ENCODE measurements at regions not wholly inside any gene's neighbourhood (a gene's known extent, or its start where the extent isn't known, plus 50 kb on each side); places are given as distances from the start of the nearest gene placed in this dataset.

DNA sequence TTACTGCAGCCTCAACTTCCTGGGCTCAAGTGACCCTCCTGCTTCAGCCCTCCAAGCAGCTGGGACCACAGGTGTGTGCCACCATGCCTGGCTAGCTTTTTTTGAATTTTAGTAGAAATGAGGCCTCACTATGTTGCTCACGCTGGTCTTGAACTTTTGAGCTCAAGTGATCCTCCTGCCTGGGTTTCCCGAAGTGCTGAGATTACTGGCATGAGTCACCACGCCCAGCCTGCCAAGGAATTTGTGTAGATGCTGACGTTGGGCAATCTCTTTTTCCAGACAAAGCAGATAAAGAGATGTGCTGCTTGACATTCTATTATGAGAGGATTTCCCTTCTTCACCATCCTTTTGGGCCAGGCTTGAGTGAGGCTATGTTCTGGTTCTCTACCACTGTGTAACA lies 254.5 kb upstream of the RPS6KA3 start:
- DNase-seq (ENCODE audit: low spot score) = no peak

- DNase-seq (ENCODE audit: low spot score) = no peak
Observed at GRCh38 chrX:20519826-20520225, 253.1 kb upstream of the RPS6KA3 start.

- no peak for DNase-seq (ENCODE audit: low spot score)
Observed at GRCh38 chrX:20519146-20519545, 252.4 kb upstream of the RPS6KA3 start.

DNA sequence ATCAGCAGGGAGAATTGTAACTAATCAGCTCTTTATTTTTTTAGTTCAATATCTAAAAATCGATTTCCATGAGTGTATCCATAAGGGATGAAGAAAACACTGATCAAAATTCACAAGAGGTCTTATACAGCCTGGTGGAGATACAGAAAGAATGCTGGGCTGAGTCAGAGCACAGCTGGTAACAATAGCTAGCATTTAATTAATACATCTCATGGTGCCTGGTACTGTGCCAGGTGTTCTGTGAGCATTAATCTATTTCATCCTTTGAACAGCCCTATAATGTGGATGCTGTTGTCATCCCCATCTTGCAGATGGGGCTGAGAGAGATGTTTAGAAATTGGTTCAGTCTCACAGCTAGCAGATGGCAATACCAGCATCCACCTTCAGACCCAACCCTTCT lies 250.9 kb upstream of the RPS6KA3 start:
- no peak for DNase-seq (ENCODE audit: low spot score)

DNA sequence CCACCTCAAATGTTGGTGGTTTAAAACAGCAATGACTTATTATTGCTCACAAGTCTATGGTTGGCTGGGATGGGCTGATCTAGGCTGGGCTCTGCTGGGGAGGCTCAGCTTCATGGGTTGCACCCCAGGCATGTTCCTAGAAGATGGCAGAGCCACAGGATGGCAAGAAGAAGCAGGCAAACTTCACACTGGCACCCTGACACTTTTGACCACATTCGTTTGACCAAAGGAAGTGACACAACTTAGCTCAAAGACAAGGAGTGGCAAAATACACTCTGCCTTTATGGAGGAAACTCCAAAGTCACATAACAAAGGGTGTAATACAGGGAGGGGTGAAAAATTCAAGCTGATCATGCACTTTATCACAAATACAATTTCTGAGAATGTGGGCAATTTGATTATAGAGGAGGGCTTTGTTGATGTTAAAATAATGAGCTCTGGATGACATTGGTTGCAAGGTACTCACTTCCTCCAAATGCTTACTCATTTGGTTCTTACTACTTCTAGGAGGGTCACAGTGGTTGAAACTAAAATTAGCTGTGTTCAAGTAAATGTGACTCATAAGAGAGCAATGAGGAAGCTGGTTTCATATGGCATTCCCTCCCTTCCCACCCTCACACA lies 249.2 kb upstream of the RPS6KA3 start:
- no peak for DNase-seq (ENCODE audit: low spot score)

GRCh38 chrX:20514358-20514757 lies 247.6 kb upstream of the RPS6KA3 start:
- DNase-seq (ENCODE audit: low spot score) = no peak

- DNase-seq (ENCODE audit: low spot score) = no peak
Observed at GRCh38 chrX:20513185-20513584, 246.5 kb upstream of the RPS6KA3 start.

DNA sequence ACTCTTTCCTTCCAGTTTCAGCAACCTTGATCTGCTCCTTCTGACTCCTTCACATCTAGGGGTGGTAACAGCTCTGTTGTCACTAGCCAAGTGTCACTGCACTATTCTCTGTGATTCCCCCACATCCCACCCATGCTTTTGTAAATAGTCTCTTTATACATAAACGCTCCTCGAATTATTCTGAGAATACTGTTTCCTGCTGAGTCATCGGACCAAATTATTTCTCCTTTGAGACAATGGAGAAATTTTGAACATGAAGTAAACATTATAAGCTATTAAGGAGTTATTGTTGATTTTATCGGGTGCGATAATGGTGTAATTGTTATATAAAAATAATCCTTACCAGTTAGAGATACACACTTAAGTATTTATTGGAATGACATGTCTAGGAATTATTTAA lies 245.1 kb upstream of the RPS6KA3 start:
- no peak for DNase-seq (ENCODE audit: low spot score)

DNA sequence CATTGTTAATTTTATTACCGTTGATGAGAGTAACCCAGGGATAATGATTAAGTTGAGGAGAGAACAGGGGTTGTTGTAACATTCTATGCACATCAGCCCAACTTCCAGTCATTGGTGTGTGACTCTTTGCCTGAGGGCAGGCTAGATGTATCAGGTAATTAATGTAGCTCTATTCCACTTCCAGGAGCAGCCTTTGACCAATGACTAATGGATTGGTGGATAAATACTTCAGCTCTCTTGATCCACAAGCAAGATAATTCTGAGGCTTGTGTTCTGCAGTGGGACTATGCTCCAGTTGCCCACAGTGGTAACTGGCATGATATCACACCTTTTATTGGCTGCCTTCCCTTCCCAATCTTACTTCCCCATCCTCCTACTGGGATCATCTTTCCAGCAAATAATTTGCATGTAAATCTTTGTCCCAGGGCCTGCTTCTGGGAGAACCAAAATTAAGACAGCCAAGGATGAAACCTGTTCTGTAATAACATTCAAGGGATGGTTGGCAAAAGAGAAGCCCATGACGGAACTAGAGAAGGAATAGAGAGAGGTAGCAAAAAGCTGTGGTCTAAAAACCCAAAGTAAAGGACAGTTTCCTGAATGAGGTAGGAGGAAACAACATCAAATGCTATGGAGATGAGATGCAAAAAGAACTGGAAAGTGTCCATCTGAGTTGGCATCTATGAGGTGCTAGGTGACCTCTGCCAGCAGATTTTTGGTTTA lies 241.4 kb upstream of the RPS6KA3 start:
- no peak for DNase-seq (ENCODE audit: low spot score)

- no peak for DNase-seq (ENCODE audit: low spot score)
Observed at GRCh38 chrX:20506739-20507138, 240.0 kb upstream of the RPS6KA3 start.

GRCh38 chrX:20500949-20501348 lies 234.2 kb upstream of the RPS6KA3 start:
- no peak for DNase-seq (ENCODE audit: low spot score)

DNA sequence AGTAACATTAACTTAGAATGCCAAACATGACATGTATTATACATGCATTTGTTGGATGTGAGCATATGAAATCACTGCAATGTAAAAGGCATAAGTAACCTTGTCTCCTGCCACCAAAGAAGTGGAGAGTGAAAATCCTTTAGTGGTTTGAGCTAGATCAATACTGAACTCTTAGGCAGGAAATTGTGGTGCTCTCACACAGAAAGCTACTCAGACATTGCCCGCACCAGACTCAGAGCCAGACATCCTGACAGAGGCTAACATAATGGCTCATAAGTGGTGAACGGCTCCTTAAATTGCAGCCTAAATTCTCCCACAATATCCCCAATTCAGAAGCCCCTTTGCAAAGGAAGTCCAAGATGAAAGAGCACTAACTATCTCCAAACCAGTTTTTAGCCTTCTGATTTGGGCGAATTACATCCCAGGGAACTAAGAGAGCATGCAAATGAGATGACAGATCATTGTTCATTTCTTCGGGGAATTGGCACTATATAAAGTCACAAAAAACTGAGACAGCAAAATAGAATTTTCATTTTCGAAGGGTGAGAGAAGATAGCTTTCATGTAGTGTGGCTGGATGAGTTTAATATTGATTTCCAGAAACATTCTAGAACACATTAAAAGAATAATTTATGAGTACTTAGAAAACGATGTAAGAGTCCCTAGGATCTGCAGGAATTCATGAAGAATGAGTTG lies 233.6 kb upstream of the RPS6KA3 start:
- no peak for DNase-seq (ENCODE audit: low spot score)

- no peak for DNase-seq (ENCODE audit: low spot score)
Observed at GRCh38 chrX:20499763-20500162, 233.1 kb upstream of the RPS6KA3 start.

DNA sequence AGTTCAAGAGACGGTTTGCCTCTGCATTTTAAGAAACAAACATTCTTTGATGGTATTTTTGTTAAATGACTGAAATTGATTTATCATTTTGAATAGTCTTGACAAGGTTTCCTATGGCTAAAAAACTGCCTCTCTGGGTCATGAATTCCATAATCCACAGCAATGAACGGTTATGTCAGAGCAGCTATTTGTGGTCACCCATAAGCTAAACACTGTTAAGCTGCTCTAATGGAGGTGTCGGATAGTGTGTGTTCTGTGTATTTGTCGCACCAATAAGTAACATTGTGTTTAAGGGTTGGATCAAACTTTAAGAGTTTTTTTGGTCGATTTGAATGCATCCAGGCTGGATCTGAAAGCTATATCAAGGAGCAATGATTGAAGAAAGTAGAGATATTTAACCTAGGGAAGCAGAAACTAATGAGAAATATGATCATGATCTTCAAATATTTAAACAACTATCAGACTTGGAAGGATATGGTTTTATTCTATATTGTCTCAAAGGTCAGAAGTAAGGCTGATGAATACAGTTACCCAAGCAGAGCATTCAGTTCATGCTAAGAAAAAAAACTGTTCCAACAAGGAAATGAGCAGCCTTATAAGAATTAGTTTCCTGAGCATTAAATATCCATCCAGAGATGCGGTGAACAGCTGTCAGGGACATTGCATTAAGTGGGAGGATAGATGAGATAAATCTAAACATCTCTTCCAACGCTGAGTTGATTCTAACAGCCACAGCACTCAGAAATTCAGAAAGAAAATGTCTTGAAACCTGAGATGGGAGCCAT lies 232.3 kb upstream of the RPS6KA3 start:
- DNase-seq (ENCODE audit: low spot score) = no peak

DNA sequence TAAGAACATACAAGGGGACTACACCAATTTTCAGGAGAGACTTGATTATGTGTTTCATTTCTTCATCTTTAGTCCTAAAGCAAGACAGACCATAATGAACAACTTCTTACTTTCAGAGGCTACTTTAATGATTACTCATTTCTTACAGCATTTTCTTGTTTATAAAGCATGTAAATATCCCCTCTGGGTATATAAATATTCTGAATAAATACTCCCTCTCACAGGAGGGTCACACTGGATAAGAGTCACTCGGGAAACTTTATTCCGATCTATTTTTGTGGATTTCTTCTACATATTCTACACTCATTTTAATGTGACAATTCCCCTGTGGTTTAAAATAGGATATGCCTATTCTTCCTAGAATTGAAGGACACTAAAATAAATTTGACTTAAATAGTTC lies 228.9 kb upstream of the RPS6KA3 start:
- no peak for DNase-seq (ENCODE audit: low spot score)

GRCh38 chrX:20488473-20488872 lies 221.8 kb upstream of the RPS6KA3 start:
- DNase-seq (ENCODE audit: low spot score) = no peak

DNA sequence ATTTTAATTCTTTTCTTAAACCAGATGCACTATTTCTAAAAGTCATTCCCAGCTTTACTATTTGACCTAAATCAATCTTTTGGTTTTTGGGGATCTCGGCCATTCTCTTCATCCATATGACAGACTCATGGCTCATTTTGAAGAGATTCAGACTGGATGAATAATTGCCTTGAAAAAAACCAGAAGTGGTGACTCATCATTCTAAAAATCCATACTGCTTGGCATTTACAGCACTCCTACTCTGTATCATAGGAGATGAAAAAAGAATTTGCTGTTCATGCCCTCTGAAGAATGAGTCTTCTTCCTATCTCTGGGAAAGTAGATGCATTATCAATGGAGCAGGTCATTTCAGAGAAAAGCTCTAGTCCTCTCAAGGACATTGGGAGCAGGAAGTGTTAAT lies 220.5 kb upstream of the RPS6KA3 start:
- no peak for DNase-seq (ENCODE audit: low spot score)

GRCh38 chrX:20481632-20482031 lies 214.9 kb upstream of the RPS6KA3 start:
- DNase-seq (ENCODE audit: low spot score) = no peak

DNA sequence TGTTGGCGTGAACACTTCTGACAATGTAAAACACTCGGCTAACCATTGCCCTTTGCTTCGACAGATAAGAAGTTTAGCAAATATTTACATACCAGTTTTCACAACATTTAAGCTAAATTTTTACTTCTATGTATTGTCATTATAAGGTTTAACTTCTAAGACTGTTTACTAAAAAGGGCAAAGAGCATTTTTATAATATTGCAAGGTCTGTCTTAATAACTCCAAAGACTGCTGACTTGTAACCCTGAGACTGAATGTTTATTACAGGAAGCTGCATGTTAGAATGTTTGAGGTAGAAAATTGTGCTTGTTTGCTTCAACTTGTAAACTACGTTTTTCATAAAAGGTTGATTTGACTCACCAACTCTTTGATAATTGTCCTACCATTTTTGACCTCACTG lies 213.2 kb upstream of the RPS6KA3 start:
- DNase-seq (ENCODE audit: low spot score) = no peak

DNA sequence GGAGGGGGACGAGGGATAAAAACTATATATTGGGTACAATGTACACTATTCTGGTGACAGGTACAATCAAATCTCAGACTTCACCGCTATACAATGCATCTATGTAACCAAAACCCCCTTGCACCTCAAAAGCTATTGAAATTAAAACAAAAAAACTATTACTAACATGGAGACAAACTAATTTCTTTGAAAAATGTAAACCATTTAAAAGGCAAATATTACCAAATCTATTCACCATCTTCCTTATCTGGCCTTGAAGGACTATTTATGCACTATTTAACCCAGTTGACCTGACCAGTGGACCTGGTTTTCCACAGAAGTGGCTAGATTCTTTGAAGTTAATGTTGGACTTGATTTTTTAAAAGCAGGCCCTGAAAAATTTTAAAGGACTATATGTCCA lies 212.3 kb upstream of the RPS6KA3 start:
- DNase-seq (ENCODE audit: low spot score) = no peak

DNA sequence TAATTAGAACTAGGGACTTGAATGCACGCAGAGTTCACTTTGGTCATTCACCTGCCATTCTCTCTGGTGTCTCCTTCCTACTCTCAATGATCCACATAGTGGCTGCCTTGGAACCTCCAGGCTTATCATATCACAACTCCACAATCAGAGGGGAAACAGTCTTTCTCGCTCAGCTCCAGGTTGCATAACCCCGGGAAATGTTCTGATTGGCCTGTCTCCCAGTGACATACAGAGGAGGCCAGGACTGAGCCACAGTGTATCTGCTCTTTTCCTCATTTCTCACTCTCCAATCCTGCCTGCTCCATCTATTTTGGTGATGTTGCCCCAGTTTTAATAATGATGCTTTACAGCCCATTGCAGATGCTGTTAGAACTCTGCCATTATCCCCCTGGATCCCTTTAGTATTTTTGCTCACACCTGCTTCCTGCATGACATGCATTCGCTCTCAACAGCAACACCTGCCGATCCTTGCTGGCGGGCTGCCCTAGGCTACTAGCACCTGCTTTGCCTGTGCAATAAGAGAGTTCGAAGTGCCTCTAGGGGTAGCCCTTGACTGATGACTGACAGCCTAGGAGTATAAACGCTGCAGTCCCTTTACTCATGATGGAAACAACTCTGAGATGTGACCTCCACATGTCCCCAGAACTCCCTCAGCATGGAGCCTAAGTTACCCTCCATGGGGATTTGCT lies 211.3 kb upstream of the RPS6KA3 start:
- DNase-seq (ENCODE audit: low spot score) = no peak

DNA sequence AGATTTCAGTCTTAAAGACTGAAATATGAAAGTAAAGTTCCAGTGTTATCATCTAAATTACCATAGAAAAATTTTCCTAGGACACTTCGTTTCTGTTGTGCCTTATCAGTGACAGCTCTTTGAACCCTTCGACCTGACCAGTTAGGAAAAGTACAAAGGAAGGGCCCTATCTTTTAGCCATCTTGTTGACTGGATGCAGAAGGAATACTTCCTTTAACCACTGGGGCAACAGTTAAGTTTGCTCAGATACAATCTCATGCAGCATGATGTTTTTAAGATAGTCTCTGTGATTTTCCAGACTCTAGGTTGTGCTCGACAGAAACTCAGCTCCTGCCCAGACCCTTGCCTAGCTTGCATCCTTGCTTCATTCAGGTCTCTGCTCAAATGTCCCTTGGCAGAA lies 210.5 kb upstream of the RPS6KA3 start:
- no peak for DNase-seq (ENCODE audit: low spot score)

Data from hematopoietic multipotent progenitor cell treated with erythropoietin and hydrocortisone succinate and interleukin-3 and kit ligand, for 15 days (in vitro differentiated cells).